HepG2 (cell line): ENCODE measurements at regions not wholly inside any gene's neighbourhood (a gene's known extent, or its start where the extent isn't known, plus 50 kb on each side); places are given as distances from the start of the nearest gene placed in this dataset.

ENCODE experiments used
- ATAC-seq: fragments of 200-7000 bp; cut with Tn5 transposase; 3 replicates; pipeline ENCODE4 v1.9.1; 2020; ENCODE audit warnings: mild to moderate bottlenecking, moderate library complexity
- BruUV-seq: library from RNA; stranded (reverse); fragments of 400-500 nt; replicated peaks from 2 replicates; lab custom pipeline; 2021; lab: Mats Ljungman, UMichigan
- CTCF ChIA-PET: fragments of 300-600 bp; formaldehyde crosslinking; extraction: SDS; loops from one replicate; lab custom pipeline; 2021; ENCODE audit warnings: low total read pairs, inconsistent platforms, low intra/inter-chr PET ratio; lab: Yijun Ruan, JAX
- POLR2A ChIA-PET: fragments of 350-600 bp; sonication (Branson Sonifier 250); formaldehyde crosslinking; loops from one replicate; lab custom pipeline; 2020; ENCODE audit warnings: antibody characterized with exemption, inconsistent platforms; lab: Yijun Ruan, JAX
- DNase-seq: peaks from one replicate; pipeline ENCODE4 v3.0.0-alpha.2; 2015; ENCODE audit warnings: low spot score
- FAIRE-seq: peaks from 3 replicates; lab custom pipeline; 2011; peaks lifted over from hg19 to GRCh38; lab: Jason Lieb, UNC
- H2AFZ ChIP-seq: one replicate; pipeline ENCODE4 v1.6.1; 2011; ENCODE audit warnings: low read length, inconsistent platforms
- H3K27ac ChIP-seq: fragments of 300-600 bp; 3 replicates; pipeline ENCODE4 v1.8.0; 2011; ENCODE audit warnings: mixed run types, mild to moderate bottlenecking, mixed read lengths, low read length, inconsistent platforms; ENCODE audit not compliant: insufficient read depth; ENCODE audit errors: extremely low read length
- H3K27me3 ChIP-seq, 2 experiments: fragments of 200-600 bp in 1 of 2; 2 replicates in 1 of 2; 3 replicates in 1 of 2; pipeline versions ENCODE4 v1.6.0 to v1.8.0; 2011; ENCODE audit warnings: low read length in 2 of 2, mild to moderate bottlenecking in 2 of 2, moderate library complexity in 2 of 2, inconsistent platforms in 1 of 2; ENCODE audit not compliant: insufficient read depth in 2 of 2, control insufficient read depth in 1 of 2
- H3K36me3 ChIP-seq, 2 experiments: fragments of 200-600 bp in 1 of 2; replicated peaks in 1 of 2; 2 replicates in 1 of 2; 3 replicates in 1 of 2; pipeline versions ENCODE4 v1.5.1 to v1.8.0; 2011; ENCODE audit warnings: low read length in 2 of 2, inconsistent platforms in 1 of 2; ENCODE audit not compliant: insufficient read depth in 2 of 2, control insufficient read depth in 1 of 2
- H3K4me1 ChIP-seq: 2 replicates; pipeline ENCODE4 v1.5.1; 2012; ENCODE audit warnings: low read length, inconsistent platforms; ENCODE audit not compliant: insufficient read depth
- H3K4me2 ChIP-seq: 2 replicates; pipeline ENCODE4 v1.6.0; 2011; ENCODE audit warnings: low read depth, low read length, inconsistent platforms
- H3K4me3 ChIP-seq, 3 experiments: fragments of 200-600 bp in 1 of 3; sonication (generic), shearing (Covaris generic) in 1 of 3; replicated peaks in 1 of 3; 2 replicates each; pipeline ENCODE4 v1.5.1; 2011 to 2016; ENCODE audit warnings: low read length in 3 of 3, inconsistent platforms in 2 of 3, low read depth in 2 of 3, mild to moderate bottlenecking in 2 of 3, control low read depth in 1 of 3, mixed read lengths in 1 of 3; ENCODE audit not compliant: insufficient read depth in 1 of 3
- H3K79me2 ChIP-seq: one replicate; pipeline ENCODE4 v1.6.1; 2011; ENCODE audit warnings: low read length, inconsistent platforms; ENCODE audit not compliant: insufficient read depth
- H3K9ac ChIP-seq: 2 replicates; pipeline ENCODE4 v1.6.0; 2011; ENCODE audit warnings: mild to moderate bottlenecking, low read depth, low read length, inconsistent platforms; ENCODE audit not compliant: insufficient read depth
- H3K9me3 ChIP-seq: 2 replicates; pipeline ENCODE4 v1.5.1; 2012; ENCODE audit warnings: mild to moderate bottlenecking, low read length
- H4K20me1 ChIP-seq: 2 replicates; pipeline ENCODE4 v1.6.0; 2011; ENCODE audit warnings: inconsistent platforms, mild to moderate bottlenecking, low read length, moderate library complexity; ENCODE audit not compliant: insufficient read depth
- ADNP ChIP-seq: sonication (generic); formaldehyde crosslinking; IDR thresholded peaks from 2 replicates; pipeline ENCODE4 v1.4.0; 2020; ENCODE audit warnings: missing genetic modification reagents
- DNMT3B ChIP-seq: conservative IDR thresholded peaks from 2 replicates; pipeline ENCODE4 v1.6.1; 2016; ENCODE audit warnings: missing biosample characterization, control low read depth
- HNRNPUL1 ChIP-seq: fragments of 200-400 bp; formaldehyde crosslinking; IDR thresholded peaks from 2 replicates; pipeline ENCODE4 v1.6.1; 2017; ENCODE audit warnings: low read depth, mild to moderate bottlenecking, low read length, moderate library complexity
- HOXA9 ChIP-seq: sonication (generic); formaldehyde crosslinking; IDR thresholded peaks from 2 replicates; pipeline ENCODE4 v1.8.1; 2022; ENCODE audit warnings: missing genetic modification reagents, mild to moderate bottlenecking, moderate library complexity, borderline replicate concordance
- MAFF ChIP-seq: IDR thresholded peaks from 2 replicates; pipeline ENCODE4 v1.6.1; 2011; ENCODE audit warnings: low read depth, low read length, improper control_type of control experiment
- NFKBIZ ChIP-seq: IDR thresholded peaks from 2 replicates; pipeline ENCODE4 v1.6.1; 2018; ENCODE audit warnings: missing genetic modification reagents, missing compliant biosample characterization
- PBX3 ChIP-seq: sonication (generic); formaldehyde crosslinking; IDR thresholded peaks from 2 replicates; pipeline ENCODE4 v1.8.1; 2023; ENCODE audit warnings: missing genetic modification reagents, inconsistent platforms, borderline replicate concordance
- ZNF136 ChIP-seq: sonication (generic); formaldehyde crosslinking; IDR thresholded peaks from 2 replicates; pipeline ENCODE4 v1.8.1; 2022; ENCODE audit warnings: low read depth, mild to moderate bottlenecking, moderate library complexity, missing genetic modification reagents
- ZNF407 ChIP-seq: sonication (generic); formaldehyde crosslinking; IDR thresholded peaks from one replicate; pipeline ENCODE4 v1.5.1; 2020; ENCODE audit warnings: mild to moderate bottlenecking, missing genetic modification reagents; ENCODE audit errors: not compliant biosample characterization
- ZNF615 ChIP-seq: sonication (generic); formaldehyde crosslinking; IDR thresholded peaks from 2 replicates; pipeline ENCODE4 v1.5.0; 2020; ENCODE audit warnings: mild to moderate bottlenecking, missing genetic modification reagents, borderline replicate concordance
- WGBS: methylation state at CpG from one replicate; pipeline ENCODE4 v1.1.6; 2017; ENCODE audit warnings: low lambda C conversion rate; 5-methylcytosine and 5-hydroxymethylcytosine counted together
- in situ Hi-C: cut with HindIII; loops from 2 replicates; pipeline ENCODE4 v1.10.0; 2017; ENCODE audit warnings: low pct_unique_long_range_greater_than_20kb; ENCODE audit not compliant: extremely low pct_ligation_motif_present
- intact Hi-C: fragments of 100-400 bp; cut with micrococcal nuclease; formaldehyde crosslinking; loops from one replicate; pipeline ENCODE4 v1.10.0; 2022; ENCODE audit not compliant: unreplicated experiment

GRCh38 chr16:35743101-35743692, 2283.8 kb downstream of the TP53TG3F start:
- no peak for ATAC-seq
- CTCF ChIA-PET = no interaction called here

More at GRCh38 chr16:35743101-35743692, 2283.8 kb downstream of the TP53TG3F start:
- Histone ChIP-seq H3K4me1 (no peaks in the 10 kb centered on the region), H3K9ac (no peak overlapping the region), H4K20me1 (no peaks in the 10 kb centered on the region), H3K27ac (no peak overlapping the region), H3K79me2 (no peaks in the 10 kb centered on the region), H3K4me2 (no peak overlapping the region), H3K27me3 (0 out of 5 replicates have a peak, but pooled peaks cover 0 to 1% of the 10 kb centered on the region in 2 experiments), H3K9me3 (peaks cover 100% of the 10 kb centered on the region), H3K36me3 (no peaks in the 10 kb centered on the region), H2AFZ (no peak overlapping the region), H3K4me3 (no peak overlapping the region)
- POLR2A ChIA-PET = no interaction called here
- in situ Hi-C loops = no loop called here
- no TSS peak for BruUV-seq
- 10% methylated on average over 4 of the region's 5 CpGs for WGBS
- DNase-seq (no peak), FAIRE-seq (no peak)
- intact Hi-C loops = no loop called here
- no peak for TF ChIP-seq PBX3 (CRISPR knock-in tag)
- TF ChIP-seq HOXA9 (CRISPR knock-in tag) = no peak
- no peak for TF ChIP-seq HNRNPUL1
- TF ChIP-seq NFKBIZ = no peak
- TF ChIP-seq MAFF = no peak
- no peak for TF ChIP-seq ADNP (CRISPR knock-in tag)
- no peak for TF ChIP-seq ZNF136 (CRISPR knock-in tag)
- no peak for TF ChIP-seq ZNF407 (CRISPR knock-in tag)
- no peak for TF ChIP-seq DNMT3B
- no peak for TF ChIP-seq ZNF615 (CRISPR knock-in tag)
